AG04449 (cell line): ENCODE measurements at regions not wholly inside any gene's neighbourhood (a gene's known extent, or its start where the extent isn't known, plus 50 kb on each side); places are given as distances from the start of the nearest gene placed in this dataset.

Experiments
- CTCF ChIA-PET: fragments of 350-600 bp; formaldehyde crosslinking; extraction: SDS; loops from one replicate; lab custom pipeline; 2021; ENCODE audit warnings: antibody characterized with exemption; lab: Yijun Ruan, JAX
- POLR2A ChIA-PET: fragments of 400-600, 350-600 bp; formaldehyde crosslinking; extraction: SDS; loops from one replicate; lab custom pipeline; 2020; ENCODE audit warnings: antibody characterized with exemption, inconsistent platforms; lab: Yijun Ruan, JAX
- DNase-seq: peaks from one replicate; pipeline ENCODE4 v3.0.0-alpha.2; 2010; ENCODE audit warnings: low read depth, low spot score
- H3K4me3 ChIP-seq: 2 replicates; pipeline ENCODE4 v1.5.1; 2011; ENCODE audit warnings: low read depth, mild to moderate bottlenecking, control low read depth, low read length
- CTCF ChIP-seq: IDR thresholded peaks from one replicate; pipeline ENCODE4 v1.5.1; 2011; ENCODE audit warnings: mild to moderate bottlenecking, moderate library complexity, low read length, control low read depth, inconsistent platforms; ENCODE audit not compliant: insufficient read depth; ENCODE audit errors: missing control alignments

DNA sequence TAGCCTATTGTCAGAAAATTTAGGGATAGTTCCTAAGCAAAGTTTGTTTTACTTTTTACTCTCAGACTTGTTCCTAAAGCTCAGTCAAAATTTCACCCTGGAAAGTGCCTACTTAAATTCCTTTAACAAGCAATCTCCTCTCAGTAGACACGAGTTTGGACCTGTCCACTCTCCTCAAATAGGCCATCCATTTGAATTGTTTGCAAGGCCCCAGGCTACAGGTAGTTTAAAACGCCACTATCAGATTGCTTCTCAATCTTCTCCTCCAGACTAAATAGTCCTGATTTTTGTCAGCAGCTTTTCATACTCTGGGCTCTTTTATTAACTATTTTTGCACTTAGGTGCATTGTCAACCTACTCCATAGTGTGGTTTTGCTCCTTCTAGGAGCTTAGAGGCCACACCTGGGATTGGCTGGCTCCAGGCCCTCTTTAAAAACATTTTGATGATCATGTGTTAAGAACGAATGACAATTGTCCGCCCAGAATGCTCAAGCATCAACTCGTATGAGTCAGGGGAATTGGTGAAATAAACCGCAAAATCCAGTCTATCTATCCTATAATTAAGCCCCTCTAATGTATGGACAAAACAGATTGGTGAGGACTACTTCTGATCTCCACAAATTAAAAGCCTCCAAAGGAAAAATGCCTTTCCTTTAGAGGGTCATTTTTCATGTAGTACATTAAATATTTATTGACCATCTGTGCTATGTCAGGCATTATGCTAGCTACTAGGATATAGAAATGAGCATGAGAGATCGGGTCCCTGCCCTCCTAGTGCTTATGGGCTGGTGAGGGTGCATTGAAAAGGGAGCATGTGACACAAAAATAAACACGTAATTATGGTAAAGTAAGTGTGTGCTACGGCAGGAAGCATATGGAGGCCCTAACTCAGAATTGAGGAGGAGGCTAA lies 333.8 kb upstream of the TNP1 start:
- no peak overlapping the region for H3K4me3 ChIP-seq
- CTCF ChIA-PET: interaction anchor here (0.7 to 1.2 kb wide), 2 partner anchors 10 to 317 kb away, joined by 3 read pairs; no protein-coding TSS in a partner anchor
- POLR2A ChIA-PET: no interaction called here
- TF ChIP-seq CTCF: no peak
- no peak for DNase-seq

GRCh38 chr2:217192366-217192765 lies 332.5 kb upstream of the TNP1 start:
- POLR2A ChIA-PET: no interaction called here
- TF ChIP-seq CTCF: no peak
- no peak for DNase-seq
- CTCF ChIA-PET: interaction anchor here (1.2 kb wide), 1 partner anchor 8 kb away, joined by 3 read pairs; no protein-coding TSS in a partner anchor
- H3K4me3 ChIP-seq: no peak overlapping the region

- no peak overlapping the region for H3K4me3 ChIP-seq
- POLR2A ChIA-PET: no interaction called here
- CTCF ChIA-PET: no interaction called here
- no peak for TF ChIP-seq CTCF
- no peak for DNase-seq
Measured at GRCh38 chr2:217189747-217190146, 329.9 kb upstream of the TNP1 start.

- no peak overlapping the region for H3K4me3 ChIP-seq
- CTCF ChIA-PET: no interaction called here
- TF ChIP-seq CTCF: no peak
- POLR2A ChIA-PET: no interaction called here
- no peak for DNase-seq
Measured at GRCh38 chr2:217189131-217189530, 329.3 kb upstream of the TNP1 start.

- no peak for DNase-seq
- POLR2A ChIA-PET: no interaction called here
- no peak for TF ChIP-seq CTCF
- no peak overlapping the region for H3K4me3 ChIP-seq
- CTCF ChIA-PET: interaction anchor here (1.5 kb wide), 1 partner anchor 22 kb away, joined by 3 read pairs; no protein-coding TSS in a partner anchor
Measured at GRCh38 chr2:217186668-217187159, 326.9 kb upstream of the TNP1 start.

- DNase-seq: no peak
- H3K4me3 ChIP-seq: no peak overlapping the region
- POLR2A ChIA-PET: no interaction called here
- no peak for TF ChIP-seq CTCF
- CTCF ChIA-PET: interaction anchor here (1.5 kb wide), 1 partner anchor 22 kb away, joined by 3 read pairs; no protein-coding TSS in a partner anchor
Measured at GRCh38 chr2:217186152-217186551, 326.3 kb upstream of the TNP1 start.
